HepG2 (cell line): ENCODE measurements at regions not wholly inside any gene's neighbourhood (a gene's known extent, or its start where the extent isn't known, plus 50 kb on each side); places are given as distances from the start of the nearest gene placed in this dataset.

Experiments used
- AHR ChIP-seq: IDR thresholded peaks from 2 replicates; pipeline ENCODE4 v1.6.1; 2018; ENCODE audit warnings: missing genetic modification reagents, missing compliant biosample characterization
- BCL6 ChIP-seq: IDR thresholded peaks from 2 replicates; pipeline ENCODE4 v1.6.1; 2016; ENCODE audit warnings: missing genetic modification reagents, missing compliant biosample characterization
- CC2D1A ChIP-seq: sonication (generic); formaldehyde crosslinking; IDR thresholded peaks from 2 replicates; pipeline ENCODE4 v1.8.1; 2023; ENCODE audit warnings: mild to moderate bottlenecking, missing genetic modification reagents
- CENPT ChIP-seq: sonication (generic); formaldehyde crosslinking; IDR thresholded peaks from 2 replicates; pipeline ENCODE4 v1.8.0; 2022; ENCODE audit warnings: low read depth, mild to moderate bottlenecking, moderate library complexity, missing genetic modification reagents
- CHD2 ChIP-seq: IDR thresholded peaks from 2 replicates; pipeline ENCODE4 v1.6.1; 2011; ENCODE audit warnings: low read depth, low read length, improper control_type of control experiment
- FOXA1 ChIP-seq, 2 experiments: fragments of 450-650 bp in 1 of 2; sonication (generic) in 1 of 2; formaldehyde crosslinking in 1 of 2; IDR thresholded peaks; 2 replicates each; pipeline versions ENCODE4 v1.4.0 to v1.6.1; 2016 to 2020; ENCODE audit warnings: missing genetic modification reagents in 1 of 2
- FOXO1 ChIP-seq: sonication (generic); formaldehyde crosslinking; IDR thresholded peaks from 2 replicates; pipeline ENCODE4 v1.4.0; 2020; ENCODE audit warnings: missing genetic modification reagents
- GMEB2 ChIP-seq: IDR thresholded peaks from 2 replicates; pipeline ENCODE4 v1.6.1; 2016; ENCODE audit warnings: missing biosample characterization, missing genetic modification reagents, low read depth
- GZF1 ChIP-seq: sonication (generic); formaldehyde crosslinking; IDR thresholded peaks from 2 replicates; pipeline ENCODE4 v1.5.1; 2020; ENCODE audit warnings: mild to moderate bottlenecking, missing genetic modification reagents
- HNRNPL ChIP-seq: fragments of 200-400 bp; formaldehyde crosslinking; IDR thresholded peaks from 2 replicates; pipeline ENCODE4 v1.6.1; 2017; ENCODE audit warnings: mild to moderate bottlenecking, low read depth, low read length
- MED8 ChIP-seq: sonication (generic); formaldehyde crosslinking; IDR thresholded peaks from 2 replicates; pipeline ENCODE4 v1.8.1; 2023; ENCODE audit warnings: mild to moderate bottlenecking, missing genetic modification reagents; ENCODE audit not compliant: insufficient replicate concordance
- PHF21A ChIP-seq: sonication (generic); formaldehyde crosslinking; IDR thresholded peaks from 2 replicates; pipeline ENCODE4 v1.5.0; 2020; ENCODE audit warnings: mild to moderate bottlenecking, missing genetic modification reagents
- PHF5A ChIP-seq: IDR thresholded peaks from one replicate; pipeline ENCODE4 v1.6.1; 2018; ENCODE audit warnings: low read depth, missing genetic modification reagents; ENCODE audit not compliant: unreplicated experiment
- TEAD3 ChIP-seq: optimal IDR thresholded peaks from 2 replicates; pipeline ENCODE3; 2016; ENCODE audit warnings: borderline replicate concordance
- ZKSCAN1 ChIP-seq: fragments of 150-350 bp; IDR thresholded peaks from 2 replicates; pipeline ENCODE4 v1.6.1; 2014; ENCODE audit warnings: low read length
- ZNF205 ChIP-seq: IDR thresholded peaks from 2 replicates; pipeline ENCODE4 v1.6.1; 2018; ENCODE audit warnings: missing biosample characterization, missing genetic modification reagents
- ZNF280D ChIP-seq: sonication (generic); formaldehyde crosslinking; IDR thresholded peaks from 2 replicates; pipeline ENCODE4 v1.5.1; 2020; ENCODE audit warnings: mild to moderate bottlenecking, missing genetic modification reagents
- ZNF296 ChIP-seq: sonication (generic); formaldehyde crosslinking; conservative IDR thresholded peaks from 2 replicates; pipeline ENCODE4 v1.5.0; 2020; ENCODE audit warnings: mild to moderate bottlenecking, missing genetic modification reagents
- ZNF558 ChIP-seq: sonication (generic); formaldehyde crosslinking; IDR thresholded peaks from 2 replicates; pipeline ENCODE4 v1.9.0; 2022; ENCODE audit warnings: mild to moderate bottlenecking, missing genetic modification reagents, borderline replicate concordance
- ZNF598 ChIP-seq: sonication (generic); formaldehyde crosslinking; IDR thresholded peaks from 2 replicates; pipeline ENCODE4 v1.5.1; 2020; ENCODE audit warnings: mild to moderate bottlenecking, missing genetic modification reagents, borderline replicate concordance
- ZNF709 ChIP-seq: sonication (generic); formaldehyde crosslinking; IDR thresholded peaks from 2 replicates; pipeline ENCODE4 v1.5.0; 2020; ENCODE audit warnings: mild to moderate bottlenecking, missing genetic modification reagents
- ZNF710 ChIP-seq: sonication (generic); formaldehyde crosslinking; IDR thresholded peaks from 2 replicates; pipeline ENCODE4 v1.5.0; 2020; ENCODE audit warnings: mild to moderate bottlenecking, missing genetic modification reagents, borderline replicate concordance
- ZSCAN22 ChIP-seq: sonication (generic); formaldehyde crosslinking; IDR thresholded peaks from 2 replicates; pipeline ENCODE4 v1.4.0; 2020; ENCODE audit warnings: mild to moderate bottlenecking, missing genetic modification reagents
- TF ChIP-seq, protein P1 (sequence below): sonication (generic); formaldehyde crosslinking; conservative IDR thresholded peaks from 2 replicates; pipeline ENCODE4 v1.8.1; 2023; ENCODE audit warnings: missing genetic modification reagents

DNA sequence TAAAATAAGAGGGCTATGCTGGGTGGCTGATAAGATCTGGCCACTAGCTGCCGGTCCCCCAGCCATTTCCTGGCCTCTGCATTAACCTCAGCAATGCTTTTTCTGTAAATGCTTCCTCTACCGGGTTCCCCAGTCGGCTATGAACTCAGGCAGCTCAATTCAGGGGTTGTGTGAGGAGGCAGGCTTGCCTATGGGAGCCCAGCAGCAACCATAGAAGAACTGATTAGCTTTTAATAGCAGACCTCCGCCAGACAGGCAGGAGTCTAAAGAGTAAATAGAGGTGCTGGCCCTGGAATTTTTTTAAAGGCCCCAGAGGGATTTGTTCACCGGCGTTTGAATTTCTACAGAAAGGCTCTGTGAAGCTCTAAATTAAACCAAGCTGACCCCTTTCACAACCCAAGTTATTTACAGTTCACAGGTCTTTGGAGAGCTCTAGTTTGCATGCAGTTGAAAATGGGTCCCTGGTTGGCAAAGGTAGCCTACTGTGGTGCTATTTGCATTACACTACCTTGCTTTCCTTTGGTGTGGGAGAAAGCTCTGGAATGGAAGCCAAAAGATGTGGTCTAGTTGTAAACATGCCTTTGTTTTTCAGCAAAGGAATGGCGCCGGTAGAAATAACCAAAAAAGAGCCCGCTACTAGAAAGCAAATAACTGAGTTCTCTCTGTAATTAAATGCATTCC, 289.7 kb upstream of the SEMA6A start (continued):
- peak; percentile 43 for TF ChIP-seq TEAD3 (CRISPR knock-in tag)
- TF ChIP-seq GMEB2 (CRISPR knock-in tag) = no peak
- TF ChIP-seq ZNF296 (CRISPR knock-in tag) = no peak
- peak; percentile 79 for TF ChIP-seq PHF21A (CRISPR knock-in tag)
- no peak for TF ChIP-seq ZNF205
- no peak; the same call in 1 of the 2 replicates for TF ChIP-seq AHR (CRISPR knock-in tag)
- TF ChIP-seq FOXA1 (IDR thresholded peaks at IDR 0.05) = peak; percentile 55; the same call in 1 of the 2 replicates
- TF ChIP-seq FOXA1 (CRISPR knock-in tag; IDR thresholded peaks at IDR 0.05) = peak; percentile 86
- no peak for TF ChIP-seq ZNF709 (CRISPR knock-in tag)
- peak; percentile 84 for TF ChIP-seq BCL6 (CRISPR knock-in tag)
- TF ChIP-seq CENPT (CRISPR knock-in tag) = no peak
- peak; percentile 49; the same call in 1 of the 2 replicates for TF ChIP-seq ZKSCAN1
- no peak for TF ChIP-seq GZF1 (CRISPR knock-in tag)
- TF ChIP-seq ZNF598 = no peak
- no peak for TF ChIP-seq PHF5A (CRISPR knock-in tag)
- no peak for TF ChIP-seq ZNF558 (CRISPR knock-in tag)
- TF ChIP-seq CHD2 = no peak
- TF ChIP-seq ZNF280D (CRISPR knock-in tag) = no peak
- no peak for TF ChIP-seq CC2D1A
- TF ChIP-seq MED8 = peak; percentile 75
- peak; percentile 91 for TF ChIP-seq FOXO1
- TF ChIP-seq ZNF710 (CRISPR knock-in tag) = peak; percentile 92
- no peak for TF ChIP-seq ZSCAN22 (CRISPR knock-in tag)
- no peak for TF ChIP-seq HNRNPL
- TF ChIP-seq, protein P1, sequence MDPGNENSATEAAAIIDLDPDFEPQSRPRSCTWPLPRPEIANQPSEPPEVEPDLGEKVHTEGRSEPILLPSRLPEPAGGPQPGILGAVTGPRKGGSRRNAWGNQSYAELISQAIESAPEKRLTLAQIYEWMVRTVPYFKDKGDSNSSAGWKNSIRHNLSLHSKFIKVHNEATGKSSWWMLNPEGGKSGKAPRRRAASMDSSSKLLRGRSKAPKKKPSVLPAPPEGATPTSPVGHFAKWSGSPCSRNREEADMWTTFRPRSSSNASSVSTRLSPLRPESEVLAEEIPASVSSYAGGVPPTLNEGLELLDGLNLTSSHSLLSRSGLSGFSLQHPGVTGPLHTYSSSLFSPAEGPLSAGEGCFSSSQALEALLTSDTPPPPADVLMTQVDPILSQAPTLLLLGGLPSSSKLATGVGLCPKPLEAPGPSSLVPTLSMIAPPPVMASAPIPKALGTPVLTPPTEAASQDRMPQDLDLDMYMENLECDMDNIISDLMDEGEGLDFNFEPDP = no peak
